Muscle layer of duodenum (tissue), 2 donors: ENCODE measurements at regions not wholly inside any gene's neighbourhood (a gene's known extent, or its start where the extent isn't known, plus 50 kb on each side); places are given as distances from the start of the nearest gene placed in this dataset.

Experiments
- H3K27ac ChIP-seq: one replicate; pipeline ENCODE4 v1.7.0; 2013; ENCODE audit warnings: mild to moderate bottlenecking, low read length
- H3K27me3 ChIP-seq: one replicate; pipeline ENCODE4 v1.7.0; 2013; ENCODE audit warnings: low read depth, mild to moderate bottlenecking, control low read depth, low read length
- H3K36me3 ChIP-seq, 2 donors: one replicate each; pipeline ENCODE4 v1.7.0; 2013; ENCODE audit warnings: low read length in 2 of 2, control low read depth in 1 of 2, mild to moderate bottlenecking in 1 of 2; ENCODE audit not compliant: insufficient read depth in 2 of 2, control insufficient read depth in 1 of 2
- H3K4me1 ChIP-seq, 2 donors: one replicate each; pipeline ENCODE4 v1.7.0; 2013; ENCODE audit warnings: low read length in 2 of 2, mild to moderate bottlenecking in 2 of 2, control low read depth in 1 of 2, moderate library complexity in 1 of 2; ENCODE audit not compliant: insufficient read depth in 2 of 2, control insufficient read depth in 1 of 2
- H3K4me3 ChIP-seq, 2 donors: one replicate each; pipeline ENCODE4 v1.7.0; 2013; ENCODE audit warnings: low read length in 2 of 2, low read depth in 1 of 2, mild to moderate bottlenecking in 1 of 2
- H3K9me3 ChIP-seq, 2 donors: one replicate each; pipeline ENCODE4 v1.7.0; 2013; ENCODE audit warnings: low read length in 2 of 2, control low read depth in 1 of 2, mild to moderate bottlenecking in 1 of 2; ENCODE audit not compliant: control insufficient read depth in 1 of 2
- donor health status: healthy.

DNA sequence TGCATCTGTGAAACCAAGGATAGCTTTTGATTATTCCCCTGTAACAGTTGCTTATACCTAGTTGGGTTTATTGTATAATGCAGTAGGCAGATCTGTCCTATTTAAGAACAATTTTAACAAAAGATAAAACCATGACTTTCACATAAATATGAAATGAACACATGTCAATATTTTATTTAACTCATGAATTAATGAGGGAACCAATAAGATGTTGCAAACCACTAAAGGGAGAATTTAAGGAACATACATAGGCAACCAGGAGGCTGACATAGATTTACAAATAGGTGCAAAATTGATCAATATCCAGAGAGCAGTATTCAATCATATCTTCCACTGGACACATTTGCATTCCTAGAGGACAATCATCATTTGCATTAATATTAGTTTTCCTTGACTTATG, 280.0 kb upstream of the BRINP1 start:
- no peak overlapping the region for H3K27ac ChIP-seq

DNA sequence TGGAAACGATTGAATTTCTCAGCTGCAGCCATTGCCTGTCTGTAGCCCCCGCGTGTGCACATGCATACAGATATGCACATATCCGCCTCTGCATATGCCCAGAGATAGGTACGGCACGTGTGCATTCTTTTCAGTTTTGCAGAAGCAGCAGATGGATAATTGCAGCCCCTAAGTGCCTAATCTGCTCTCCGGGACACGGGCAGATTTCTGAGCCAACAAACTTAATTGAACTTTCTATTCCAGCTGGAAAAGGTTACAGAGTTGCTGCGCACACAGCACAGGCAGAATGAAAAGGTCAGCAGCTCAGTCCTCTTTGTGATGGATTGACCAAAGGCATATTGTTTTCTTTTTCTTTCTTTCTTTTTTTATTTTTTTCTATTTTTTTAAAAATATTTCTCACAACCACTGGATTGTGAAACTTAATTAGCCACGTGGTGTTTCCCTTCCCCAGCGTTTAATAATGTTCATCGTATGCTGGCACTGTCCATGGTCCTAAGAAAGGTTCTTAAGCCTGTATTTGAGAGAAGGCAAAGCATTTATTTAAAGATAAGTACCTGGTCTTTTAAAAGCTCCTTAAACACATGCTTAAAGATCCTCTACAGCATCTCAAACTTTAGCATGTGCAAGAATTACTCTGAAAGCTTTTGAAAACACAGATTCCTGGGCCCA, 270.2 kb upstream of the BRINP1 start:
- Histone ChIP-seq H3K4me3 (no peak overlapping the region), H3K27ac (no peak overlapping the region), H3K9me3 (no peaks in the 10 kb centered on the region), H3K27me3 (no peaks in the 10 kb centered on the region), H3K4me1 (no peaks in the 10 kb centered on the region), H3K36me3 (no peaks in the 10 kb centered on the region)

More for the DNA sequence above, 280.0 kb upstream of the BRINP1 start:
- Histone ChIP-seq H3K9me3 (no peaks in the 10 kb centered on the region), H3K36me3 (no peaks in the 10 kb centered on the region), H3K4me3 (no peak overlapping the region), H3K4me1 (no peaks in the 10 kb centered on the region), H3K27me3 (no peaks in the 10 kb centered on the region)

DNA sequence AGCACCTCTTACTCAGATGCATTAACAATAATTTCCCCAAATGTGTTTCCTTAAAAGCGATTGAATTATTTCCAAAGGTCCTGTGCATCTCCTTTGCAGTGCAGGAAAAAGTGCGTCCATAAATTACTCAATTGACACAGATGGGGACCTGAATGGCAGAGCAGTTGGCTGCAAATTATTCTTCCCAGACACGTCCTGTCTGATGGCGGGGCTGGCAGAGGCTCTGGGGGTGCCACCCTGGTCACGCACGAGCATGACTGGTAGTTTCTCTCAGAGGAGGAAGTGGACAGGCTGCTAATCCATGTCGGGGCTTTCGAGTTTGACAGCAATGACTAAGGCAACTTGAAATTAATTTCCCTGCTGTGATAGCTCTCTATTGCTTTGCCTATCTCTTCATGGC, 264.8 kb upstream of the BRINP1 start:
- Histone ChIP-seq H3K27me3 (no peaks in the 10 kb centered on the region), H3K36me3 (no peaks in the 10 kb centered on the region), H3K9me3 (no peaks in the 10 kb centered on the region), H3K27ac (no peak overlapping the region), H3K4me3 (no peak overlapping the region), H3K4me1 (no peaks in the 10 kb centered on the region)

DNA sequence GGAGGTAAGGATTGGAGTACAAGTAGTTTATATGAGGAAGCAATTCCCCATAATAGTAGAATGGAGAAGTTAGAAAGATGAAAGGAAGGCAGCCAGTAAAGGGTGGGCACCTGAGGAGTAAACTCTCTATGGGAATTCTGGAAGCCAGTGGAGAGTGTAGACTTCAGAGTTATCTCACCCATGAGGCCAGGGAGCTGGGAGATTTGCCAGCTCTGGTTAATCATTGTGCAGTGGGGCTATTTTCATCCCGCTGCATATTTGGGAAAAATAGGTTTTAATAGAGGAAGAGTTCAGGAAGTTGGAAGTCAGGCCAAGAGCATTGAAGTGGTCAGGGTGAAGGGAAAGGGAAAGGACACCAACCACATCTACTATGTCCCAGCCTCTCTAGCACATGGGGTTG, 242.3 kb upstream of the BRINP1 start:
- H3K9me3 ChIP-seq, result no peaks in the 10 kb centered on the region
- no peak overlapping the region for H3K4me3 ChIP-seq
- no peaks in the 10 kb centered on the region for H3K4me1 ChIP-seq
- H3K36me3 ChIP-seq, result no peaks in the 10 kb centered on the region
- H3K27me3 ChIP-seq, result no peaks in the 10 kb centered on the region
- no peak overlapping the region for H3K27ac ChIP-seq

DNA sequence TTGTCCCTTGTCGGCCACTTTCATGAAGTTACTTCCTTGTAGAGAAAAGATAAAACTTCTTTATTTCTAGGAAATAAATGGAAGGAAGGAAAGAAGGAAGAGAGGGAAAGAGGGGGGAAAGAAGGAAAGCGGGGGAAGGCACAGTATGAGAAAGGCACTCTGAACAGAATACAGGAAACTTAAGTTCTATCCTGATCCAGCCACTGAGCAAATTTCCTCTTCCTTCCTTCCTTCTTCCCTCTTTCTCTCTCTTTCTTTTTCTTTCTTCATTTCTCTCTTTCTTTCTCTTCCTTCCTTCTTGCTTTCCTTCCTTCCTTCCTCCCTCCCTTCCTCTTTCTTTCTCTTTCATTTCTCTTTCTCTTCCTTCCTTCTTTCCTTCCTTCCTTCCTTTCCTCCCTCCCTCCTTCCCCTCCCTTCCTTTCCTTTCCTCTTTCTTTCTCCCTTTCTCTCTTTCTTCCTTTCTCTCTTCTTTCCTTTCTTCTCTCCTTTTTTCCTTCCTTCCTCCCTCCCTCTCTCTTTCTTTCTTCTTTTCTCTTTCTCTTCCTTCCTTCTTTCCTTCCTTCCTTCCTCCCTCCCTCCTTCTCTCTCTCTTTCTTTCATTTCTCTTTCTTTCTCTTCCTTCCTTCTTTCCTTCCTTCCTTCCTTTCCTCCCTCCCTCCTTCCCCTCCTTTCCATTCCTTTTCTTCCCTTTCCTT, 240.2 kb upstream of the BRINP1 start:
- no peaks in the 10 kb centered on the region for H3K36me3 ChIP-seq
- no peaks in the 10 kb centered on the region for H3K4me1 ChIP-seq
- no peaks in the 10 kb centered on the region for H3K27me3 ChIP-seq
- H3K9me3 ChIP-seq, result no peaks in the 10 kb centered on the region
- H3K27ac ChIP-seq, result no peak overlapping the region
- H3K4me3 ChIP-seq, result no peak overlapping the region

DNA sequence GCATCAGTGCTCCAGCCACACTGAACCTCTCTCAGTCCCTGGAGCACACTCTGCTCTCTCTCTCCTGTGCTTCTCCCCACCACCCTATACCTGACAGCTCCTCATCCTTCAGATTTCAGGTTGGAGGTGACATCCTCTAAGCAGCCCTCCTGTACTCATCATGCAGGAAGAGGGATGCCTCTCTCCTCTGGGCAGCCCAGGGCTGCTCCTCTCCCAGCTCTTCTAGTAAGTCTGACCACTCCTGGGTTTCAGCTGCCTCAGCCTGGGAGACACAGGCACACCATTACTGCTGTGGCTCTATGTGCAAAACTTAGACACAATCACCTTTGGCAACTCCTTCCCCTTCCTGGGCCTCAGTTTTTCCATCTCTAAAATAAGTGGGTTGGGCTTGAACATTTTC, 232.4 kb upstream of the BRINP1 start:
- H3K9me3 ChIP-seq, result no peaks in the 10 kb centered on the region

DNA sequence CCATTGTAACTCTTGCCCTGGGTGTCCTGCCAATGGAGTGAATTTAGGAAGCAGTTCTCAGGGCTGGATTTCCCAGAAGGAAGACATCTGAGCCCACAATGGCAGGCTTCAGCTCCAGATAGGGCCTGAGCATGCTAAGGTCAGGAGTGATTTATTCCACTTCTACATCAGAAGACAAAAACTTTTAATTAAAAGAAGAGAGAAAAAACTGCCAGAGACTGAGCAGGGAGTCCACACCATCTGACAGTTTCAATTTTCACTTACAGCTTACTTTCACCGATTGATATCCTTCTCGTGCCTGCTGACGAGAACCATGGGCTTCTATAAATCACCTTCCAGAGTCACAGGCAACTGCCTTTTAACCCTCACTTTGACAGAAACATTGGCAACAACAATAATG, 228.3 kb upstream of the BRINP1 start:
- Histone ChIP-seq H3K4me3 (no peak overlapping the region), H3K9me3 (no peaks in the 10 kb centered on the region), H3K27ac (no peak overlapping the region), H3K36me3 (no peaks in the 10 kb centered on the region), H3K4me1 (no peaks in the 10 kb centered on the region), H3K27me3 (no peaks in the 10 kb centered on the region)

More for the DNA sequence above, 232.4 kb upstream of the BRINP1 start:
- Histone ChIP-seq H3K27me3 (no peaks in the 10 kb centered on the region), H3K4me3 (no peak overlapping the region), H3K27ac (no peak overlapping the region), H3K36me3 (no peaks in the 10 kb centered on the region), H3K4me1 (no peaks in the 10 kb centered on the region)

DNA sequence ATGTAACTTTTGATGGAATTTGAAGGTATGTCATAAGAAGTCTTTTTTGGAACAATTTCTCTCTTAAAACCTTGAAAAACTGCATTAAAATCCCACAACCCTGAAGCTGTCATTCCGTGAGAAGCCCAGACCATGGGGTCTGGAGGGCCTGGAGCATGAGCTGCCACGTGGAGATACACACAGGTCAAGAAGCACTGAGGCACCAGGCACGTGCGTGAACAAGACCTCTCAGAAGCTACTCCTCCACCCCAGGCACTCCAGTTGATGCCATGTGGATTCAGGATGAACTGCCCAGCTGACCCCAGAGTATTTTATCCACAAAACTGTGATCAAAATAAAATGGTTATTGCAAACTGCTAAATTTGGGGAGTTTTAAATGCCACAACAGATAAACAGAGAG, 227.5 kb upstream of the BRINP1 start:
- Histone ChIP-seq H3K4me3 (no peak overlapping the region), H3K9me3 (no peaks in the 10 kb centered on the region), H3K27me3 (no peaks in the 10 kb centered on the region), H3K4me1 (no peaks in the 10 kb centered on the region), H3K36me3 (no peaks in the 10 kb centered on the region), H3K27ac (no peak overlapping the region)

DNA sequence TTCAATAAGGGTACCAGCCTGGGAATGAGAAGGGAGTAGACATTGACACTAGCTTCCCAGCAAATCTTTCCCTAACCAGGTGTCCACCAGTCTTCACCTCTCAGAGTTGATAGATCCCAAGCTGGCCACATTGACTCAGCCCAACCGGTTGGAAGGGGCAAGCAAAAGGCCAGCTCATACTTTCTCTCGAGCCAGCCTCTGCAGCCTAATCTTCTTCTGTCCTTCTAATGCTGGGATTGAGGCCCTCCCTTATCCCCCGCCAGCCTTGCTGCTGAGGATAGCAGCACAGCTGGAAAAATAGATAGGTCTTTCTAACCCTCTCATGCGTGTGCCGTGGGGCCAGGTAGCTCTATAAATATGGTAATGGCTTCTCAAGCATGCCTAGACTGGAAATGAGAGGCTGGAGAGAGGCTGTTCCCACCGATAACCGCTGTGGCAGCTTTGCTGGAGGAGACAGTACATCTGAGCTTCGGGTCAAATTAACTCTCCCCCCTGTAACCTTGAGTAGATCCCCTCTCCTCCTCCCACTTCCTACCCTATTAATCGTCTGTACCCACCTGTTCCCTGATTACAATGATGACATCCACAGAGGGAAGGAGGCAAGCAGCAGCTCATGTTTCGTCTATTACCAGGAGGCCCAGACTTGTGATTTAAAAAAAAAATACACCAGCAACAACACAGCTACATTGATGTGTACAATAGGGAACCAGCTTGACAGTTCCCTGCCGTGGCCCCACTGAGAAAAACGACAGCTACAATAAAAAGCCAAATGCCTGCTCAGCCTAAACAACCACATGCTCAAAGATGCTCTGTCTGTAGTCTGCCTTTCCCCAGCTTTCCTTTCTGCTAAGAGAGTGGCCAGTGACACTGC, 219.9 kb upstream of the BRINP1 start:
- Histone ChIP-seq H3K36me3 (no peaks in the 10 kb centered on the region), H3K4me3 (no peak overlapping the region), H3K4me1 (no peaks in the 10 kb centered on the region), H3K27me3 (no peaks in the 10 kb centered on the region), H3K27ac (no peak overlapping the region), H3K9me3 (peaks cover 0 to 2% of the 10 kb centered on the region in 2 donors)

DNA sequence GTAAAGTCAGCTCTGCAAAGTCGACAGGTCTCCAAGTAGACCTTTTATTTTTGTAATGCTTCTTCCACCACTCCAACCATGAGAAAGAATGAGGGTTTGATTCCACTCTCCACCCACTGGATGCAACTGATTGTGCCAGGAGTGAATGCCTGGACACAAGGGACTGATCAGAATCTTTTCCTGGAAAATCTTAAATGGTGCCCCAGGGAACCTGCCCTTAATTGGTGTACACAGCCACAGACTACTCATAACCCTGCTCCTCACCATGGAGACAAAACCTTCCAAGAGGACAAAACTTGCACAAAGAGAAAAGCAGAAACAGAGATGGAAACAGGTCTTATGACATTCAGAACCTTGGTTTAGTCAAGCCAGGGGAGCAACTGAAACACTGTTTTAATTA, 208.6 kb upstream of the BRINP1 start:
- Histone ChIP-seq H3K4me1 (no peaks in the 10 kb centered on the region), H3K4me3 (no peak overlapping the region)

DNA sequence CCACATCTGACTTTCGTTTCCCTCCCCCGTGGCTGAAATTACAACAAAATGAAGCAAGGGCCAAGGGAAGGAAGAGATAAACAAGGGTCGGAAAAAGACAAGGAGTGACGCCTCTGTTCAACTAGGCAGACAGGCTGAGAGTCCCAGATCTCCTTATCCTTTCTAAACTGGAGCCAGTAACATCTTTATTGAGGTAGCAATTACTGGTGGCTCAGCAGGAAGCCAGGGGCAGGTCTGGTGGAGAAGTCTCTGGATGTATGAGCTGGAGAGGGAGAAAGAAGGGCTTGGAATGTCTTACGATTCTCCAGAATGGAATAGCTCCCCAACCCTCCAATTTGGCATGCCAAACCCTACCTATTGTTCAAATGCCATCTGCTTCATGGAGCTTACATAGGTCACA, 190.8 kb upstream of the BRINP1 start:
- no peaks in the 10 kb centered on the region for H3K9me3 ChIP-seq
- no peaks in the 10 kb centered on the region for H3K36me3 ChIP-seq
- no peak overlapping the region for H3K4me3 ChIP-seq
- H3K4me1 ChIP-seq, result no peaks in the 10 kb centered on the region
- no peaks in the 10 kb centered on the region for H3K27me3 ChIP-seq
- no peak overlapping the region for H3K27ac ChIP-seq

More for the DNA sequence above, 208.6 kb upstream of the BRINP1 start:
- Histone ChIP-seq H3K9me3 (no peaks in the 10 kb centered on the region), H3K36me3 (no peaks in the 10 kb centered on the region), H3K27ac (no peak overlapping the region), H3K27me3 (no peaks in the 10 kb centered on the region)
